OCI-LY7 (cell line): ENCODE measurements at regions not wholly inside any gene's neighbourhood (a gene's known extent, or its start where the extent isn't known, plus 50 kb on each side); places are given as distances from the start of the nearest gene placed in this dataset.

Experiments
- BruUV-seq: library from RNA; stranded (reverse); fragments of 400-500 nt; replicated peaks from 2 replicates; lab custom pipeline; 2021; lab: Mats Ljungman, UMichigan
- CTCF ChIA-PET: fragments of 300-600 bp; sonication (Branson Sonifier 250); formaldehyde crosslinking; loops from one replicate; lab custom pipeline; 2022; ENCODE audit warnings: antibody characterized with exemption; ENCODE audit not compliant: unreplicated experiment; lab: Charles Lee
- POLR2A ChIA-PET: fragments of 300-600 bp; sonication (Branson Sonifier 250); formaldehyde crosslinking; loops from one replicate; lab custom pipeline; 2022; ENCODE audit warnings: antibody characterized with exemption; lab: Charles Lee
- DNase-seq: peaks from one replicate; pipeline ENCODE4 v3.0.0-alpha.2; 2015; ENCODE audit warnings: low spot score
- H2AFZ ChIP-seq: fragments of 200-600 bp; sonication (generic), shearing (Covaris generic); 2 replicates; pipeline ENCODE4 v1.6.1; 2014; ENCODE audit warnings: mild to moderate bottlenecking, antibody characterized with exemption, low read length, moderate library complexity
- H3K27ac ChIP-seq: fragments of 200-600 bp; sonication (generic); 2 replicates; pipeline ENCODE4 v1.5.1; 2014; ENCODE audit warnings: mixed run types, low read depth, mild to moderate bottlenecking, moderate library complexity, low read length, inconsistent platforms; ENCODE audit not compliant: poor library complexity, severe bottlenecking
- H3K36me3 ChIP-seq: fragments of 200-600 bp; sonication (generic); 2 replicates; pipeline ENCODE4 v1.6.1; 2014; ENCODE audit warnings: mild to moderate bottlenecking, antibody characterized with exemption, low read length, moderate library complexity, mixed read lengths; ENCODE audit not compliant: insufficient read depth
- H3K4me1 ChIP-seq: fragments of 200-600 bp; sonication (generic); 2 replicates; pipeline ENCODE4 v1.5.1; 2014; ENCODE audit warnings: mild to moderate bottlenecking, low read length; ENCODE audit not compliant: insufficient read depth, poor library complexity, severe bottlenecking
- H3K4me2 ChIP-seq: fragments of 200-600 bp; sonication (generic); 2 replicates; pipeline ENCODE4 v1.6.1; 2014; ENCODE audit warnings: mild to moderate bottlenecking, low read length
- H3K4me3 ChIP-seq: fragments of 200-600 bp; sonication (generic); 2 replicates; pipeline ENCODE4 v1.5.1; 2014; ENCODE audit warnings: mild to moderate bottlenecking, low read depth, low read length; ENCODE audit not compliant: poor library complexity, severe bottlenecking
- H3K79me2 ChIP-seq: fragments of 200-600 bp; sonication (generic); 2 replicates; pipeline ENCODE4 v1.6.1; 2016; ENCODE audit warnings: low read depth, mild to moderate bottlenecking, low read length, moderate library complexity, mixed read lengths; ENCODE audit not compliant: insufficient read depth
- H3K9me2 ChIP-seq: fragments of 200-600 bp; sonication (generic); 2 replicates; pipeline ENCODE4 v1.6.1; 2016; ENCODE audit warnings: mild to moderate bottlenecking, low read length, mixed read lengths; ENCODE audit not compliant: insufficient read depth
- H3K9me3 ChIP-seq: fragments of 200-600 bp; sonication (generic); 2 replicates; pipeline ENCODE4 v1.6.1; 2014; ENCODE audit warnings: mild to moderate bottlenecking, mixed run types, low read length, mixed read lengths
- H4K20me1 ChIP-seq: fragments of 200-600 bp; sonication (generic); 2 replicates; pipeline ENCODE4 v1.6.1; 2014; ENCODE audit warnings: mild to moderate bottlenecking, antibody characterized with exemption, low read length, moderate library complexity, mixed read lengths; ENCODE audit not compliant: insufficient read depth
- CTCF ChIP-seq: fragments of 200-600 bp; sonication (generic); conservative IDR thresholded peaks from 2 replicates; pipeline ENCODE4 v1.5.1; 2014; ENCODE audit warnings: mild to moderate bottlenecking, antibody characterized with exemption, low read length, moderate library complexity, mixed read lengths
- EZH2phosphoT487 ChIP-seq: fragments of 200-600 bp; sonication (generic); IDR thresholded peaks from 2 replicates; pipeline ENCODE4 v1.6.1; 2018; ENCODE audit warnings: low read depth, borderline replicate concordance, mild to moderate bottlenecking, mixed run types, antibody characterized with exemption, low read length, moderate library complexity, mixed read lengths
- intact Hi-C: fragments of 100-400 bp; cut with micrococcal nuclease; formaldehyde crosslinking; loops from one replicate; pipeline ENCODE4 v1.10.0; 2022; ENCODE audit not compliant: unreplicated experiment

- H3K4me1 ChIP-seq: no peaks in the 10 kb centered on the region
- no peaks in the 10 kb centered on the region for H3K9me2 ChIP-seq
- no peak overlapping the region for H2AFZ ChIP-seq
- H3K9me3 ChIP-seq: no peaks in the 10 kb centered on the region
- ChIA-PET CTCF (no interaction called here), POLR2A (no interaction called here)
- intact Hi-C loops: loop anchor here (5.0 kb wide), 1 partner anchor 1393 kb away; no protein-coding TSS in a partner anchor
- no peaks in the 10 kb centered on the region for H3K36me3 ChIP-seq
- H4K20me1 ChIP-seq: no peaks in the 10 kb centered on the region
- BruUV-seq: no TSS peak
- DNase-seq: no peak
- H3K27ac ChIP-seq: no peak overlapping the region
- H3K4me3 ChIP-seq: no peak overlapping the region
- no peak for TF ChIP-seq CTCF
- TF ChIP-seq EZH2phosphoT487: no peak
- H3K4me2 ChIP-seq: no peak overlapping the region
- H3K79me2 ChIP-seq: no peaks in the 10 kb centered on the region
These were observed 129.7 kb upstream of the MYCN start for GRCh38 chr2:15810477-15811150.

GRCh38 chr2:15811367-15811766 lies 129.0 kb upstream of the MYCN start:
- POLR2A ChIA-PET: interaction anchor here (0.6 kb wide), 1 partner anchor 25 kb away, joined by 3 read pairs; no protein-coding TSS in a partner anchor
- H3K27ac ChIP-seq: no peak overlapping the region
- no peak overlapping the region for H3K4me3 ChIP-seq
- TF ChIP-seq EZH2phosphoT487 (no peak), CTCF (no peak)
- no peak for DNase-seq
- H3K4me2 ChIP-seq: no peak overlapping the region
- no peaks in the 10 kb centered on the region for H4K20me1 ChIP-seq
- H2AFZ ChIP-seq: no peak overlapping the region
- BruUV-seq: no TSS peak
- no peaks in the 10 kb centered on the region for H3K79me2 ChIP-seq
- intact Hi-C loops: loop anchor here (5.0 kb wide), 1 partner anchor 1394 kb away; no protein-coding TSS in a partner anchor
- H3K36me3 ChIP-seq: no peaks in the 10 kb centered on the region
- H3K4me1 ChIP-seq: no peaks in the 10 kb centered on the region
- no peaks in the 10 kb centered on the region for H3K9me3 ChIP-seq
- CTCF ChIA-PET: no interaction called here
- no peaks in the 10 kb centered on the region for H3K9me2 ChIP-seq

GRCh38 chr2:15812187-15812780 lies 128.1 kb upstream of the MYCN start:
- no TSS peak for BruUV-seq
- no peak overlapping the region for H2AFZ ChIP-seq
- POLR2A ChIA-PET: no interaction called here
- H3K4me1 ChIP-seq: no peaks in the 10 kb centered on the region
- no peak overlapping the region for H3K4me2 ChIP-seq
- no peaks in the 10 kb centered on the region for H3K9me3 ChIP-seq
- H3K79me2 ChIP-seq: no peaks in the 10 kb centered on the region
- intact Hi-C loops: loop anchor here (5.0 kb wide), 1 partner anchor 1395 kb away; no protein-coding TSS in a partner anchor
- H3K9me2 ChIP-seq: no peaks in the 10 kb centered on the region
- TF ChIP-seq EZH2phosphoT487: no peak
- TF ChIP-seq CTCF: no peak
- H3K36me3 ChIP-seq: no peaks in the 10 kb centered on the region
- no peak overlapping the region for H3K4me3 ChIP-seq
- CTCF ChIA-PET: no interaction called here
- H3K27ac ChIP-seq: no peak overlapping the region
- no peaks in the 10 kb centered on the region for H4K20me1 ChIP-seq
- no peak for DNase-seq
